ENCODE measurements at regions not wholly inside any gene's neighbourhood (a gene's known extent, or its start where the extent isn't known, plus 50 kb on each side); places are given as distances from the start of the nearest gene placed in this dataset.

- CTCF ChIA-PET, result no interaction called here
- POLR2A ChIA-PET, result interaction anchor here (0.6 to 0.7 kb wide), 2 partner anchors 24 to 201 kb away, joined by 3 to 7 read pairs; partner anchors contain the start of gene CAND1
- Histone ChIP-seq H3K27ac (ENCODE audit: low read length) (no peak overlapping the region), H3K4me1 (ENCODE audit: control insufficient read depth, insufficient read depth, low read length) (no peaks in the 10 kb centered on the region; the same call in 1 of the 2 replicates), H3K27me3 (ENCODE audit: control insufficient read depth, insufficient read depth, low read length) (peaks cover 12% of the 10 kb centered on the region), H3K36me3 (ENCODE audit: control insufficient read depth, insufficient read depth, low read length) (no peaks in the 10 kb centered on the region), H3K4me3 (ENCODE audit: low read depth in 2 of 2, low read length in 2 of 2) (peak overlapping the region; percentile 42 to 54), H3K9me3 (ENCODE audit: control insufficient read depth, insufficient read depth, low read depth, low read length) (no peaks in the 10 kb centered on the region)
- peak; percentile 47 for ATAC-seq
- TF ChIP-seq SIN3A (IDR thresholded peaks at IDR 0.05; ENCODE audit: borderline replicate concordance, insufficient read depth, low read depth, low read length) (no peak), CTCF (IDR thresholded peaks at IDR 0.05) (peak; percentile 22), POLR2AphosphoS5 (IDR thresholded peaks at IDR 0.05; ENCODE audit: low read depth, low read length) (no peak), TCF7L2 (IDR thresholded peaks at IDR 0.05; ENCODE audit: low read depth, low read length) (no peak)
- TF ChIP-seq, protein P1, sequence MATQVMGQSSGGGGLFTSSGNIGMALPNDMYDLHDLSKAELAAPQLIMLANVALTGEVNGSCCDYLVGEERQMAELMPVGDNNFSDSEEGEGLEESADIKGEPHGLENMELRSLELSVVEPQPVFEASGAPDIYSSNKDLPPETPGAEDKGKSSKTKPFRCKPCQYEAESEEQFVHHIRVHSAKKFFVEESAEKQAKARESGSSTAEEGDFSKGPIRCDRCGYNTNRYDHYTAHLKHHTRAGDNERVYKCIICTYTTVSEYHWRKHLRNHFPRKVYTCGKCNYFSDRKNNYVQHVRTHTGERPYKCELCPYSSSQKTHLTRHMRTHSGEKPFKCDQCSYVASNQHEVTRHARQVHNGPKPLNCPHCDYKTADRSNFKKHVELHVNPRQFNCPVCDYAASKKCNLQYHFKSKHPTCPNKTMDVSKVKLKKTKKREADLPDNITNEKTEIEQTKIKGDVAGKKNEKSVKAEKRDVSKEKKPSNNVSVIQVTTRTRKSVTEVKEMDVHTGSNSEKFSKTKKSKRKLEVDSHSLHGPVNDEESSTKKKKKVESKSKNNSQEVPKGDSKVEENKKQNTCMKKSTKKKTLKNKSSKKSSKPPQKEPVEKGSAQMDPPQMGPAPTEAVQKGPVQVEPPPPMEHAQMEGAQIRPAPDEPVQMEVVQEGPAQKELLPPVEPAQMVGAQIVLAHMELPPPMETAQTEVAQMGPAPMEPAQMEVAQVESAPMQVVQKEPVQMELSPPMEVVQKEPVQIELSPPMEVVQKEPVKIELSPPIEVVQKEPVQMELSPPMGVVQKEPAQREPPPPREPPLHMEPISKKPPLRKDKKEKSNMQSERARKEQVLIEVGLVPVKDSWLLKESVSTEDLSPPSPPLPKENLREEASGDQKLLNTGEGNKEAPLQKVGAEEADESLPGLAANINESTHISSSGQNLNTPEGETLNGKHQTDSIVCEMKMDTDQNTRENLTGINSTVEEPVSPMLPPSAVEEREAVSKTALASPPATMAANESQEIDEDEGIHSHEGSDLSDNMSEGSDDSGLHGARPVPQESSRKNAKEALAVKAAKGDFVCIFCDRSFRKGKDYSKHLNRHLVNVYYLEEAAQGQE (IDR thresholded peaks at IDR 0.05; ENCODE audit: insufficient read depth in 1 of 2, low read depth in 2 of 2, low read length in 1 of 2), result no peak
- DNase-seq (ENCODE audit: low read depth, low spot score), result no peak
- intact Hi-C loops (cut with micrococcal nuclease; ENCODE audit: unreplicated experiment) (no loop called here), in situ Hi-C loops (cut with HindIII; ENCODE audit: low pct_unique_long_range_greater_than_20kb, low sequenced_read_pairs) (no loop called here)
- BruUV-seq (replicated peaks), result no TSS peak
Measured at GRCh38 chr12:67068204-67068731, 200.9 kb upstream of the CAND1 start.

GRCh38 chr12:67068761-67069450 is 200.3 kb upstream of the CAND1 start:
- Histone ChIP-seq H3K4me3 (ENCODE audit: low read depth in 2 of 2, low read length in 2 of 2) (peak overlapping the region; percentile 42 to 60), H3K4me1 (ENCODE audit: control insufficient read depth, insufficient read depth, low read length) (no peaks in the 10 kb centered on the region; the same call in 1 of the 2 replicates), H3K27me3 (ENCODE audit: control insufficient read depth, insufficient read depth, low read length) (peaks cover 12% of the 10 kb centered on the region), H3K27ac (ENCODE audit: low read length) (no peak overlapping the region), H3K36me3 (ENCODE audit: control insufficient read depth, insufficient read depth, low read length) (no peaks in the 10 kb centered on the region), H3K9me3 (ENCODE audit: control insufficient read depth, insufficient read depth, low read depth, low read length) (no peaks in the 10 kb centered on the region)
- TF ChIP-seq POLR2AphosphoS5 (IDR thresholded peaks at IDR 0.05; ENCODE audit: low read depth, low read length) (no peak), TCF7L2 (IDR thresholded peaks at IDR 0.05; ENCODE audit: low read depth, low read length) (no peak), CTCF (IDR thresholded peaks at IDR 0.05) (no peak), SIN3A (IDR thresholded peaks at IDR 0.05; ENCODE audit: borderline replicate concordance, insufficient read depth, low read depth, low read length) (no peak)
- TF ChIP-seq, protein P1 (IDR thresholded peaks at IDR 0.05; ENCODE audit: insufficient read depth in 1 of 2, low read depth in 2 of 2, low read length in 1 of 2), result no peak
- CTCF ChIA-PET, result no interaction called here
- DNase-seq (ENCODE audit: low read depth, low spot score), result no peak
- ATAC-seq, result peak; percentile 80
- in situ Hi-C loops (cut with HindIII; ENCODE audit: low pct_unique_long_range_greater_than_20kb, low sequenced_read_pairs), result no loop called here
- intact Hi-C loops (cut with micrococcal nuclease; ENCODE audit: unreplicated experiment), result no loop called here
- no TSS peak for BruUV-seq (replicated peaks)
- POLR2A ChIA-PET, result interaction anchor here (0.6 to 0.7 kb wide), 2 partner anchors 24 to 200 kb away, joined by 3 to 7 read pairs; partner anchors contain the start of gene CAND1

Measured in Panc1 (cell line).